Bronchial epithelial cell (primary cell): ENCODE measurements at regions not wholly inside any gene's neighbourhood (a gene's known extent, or its start where the extent isn't known, plus 50 kb on each side); places are given as distances from the start of the nearest gene placed in this dataset.
"Not testable (repeated sequence)": the region's sequence is repeated elsewhere in the genome, so short reads cannot be mapped to it uniquely, and the experiment has no call there.

Experiments used
- DNase-seq: peaks from one replicate; pipeline ENCODE4 v3.0.0-alpha.2; 2010; ENCODE audit warnings: low read depth
- FAIRE-seq: peaks from 2 replicates; lab custom pipeline; 2011; peaks lifted over from hg19 to GRCh38; lab: Jason Lieb, UNC
- H3K27me3 ChIP-seq: 2 replicates; pipeline ENCODE4 v1.5.1; 2011; ENCODE audit warnings: low read length; ENCODE audit not compliant: control insufficient read depth, insufficient read depth
- H3K36me3 ChIP-seq: 2 replicates; pipeline ENCODE4 v1.5.1; 2011; ENCODE audit warnings: low read length; ENCODE audit not compliant: control insufficient read depth, insufficient read depth
- H3K4me3 ChIP-seq: 2 replicates; pipeline ENCODE4 v1.5.1; 2011; ENCODE audit warnings: mild to moderate bottlenecking, low read depth, low read length, control low read depth
- CTCF ChIP-seq: IDR thresholded peaks from 2 replicates; pipeline ENCODE4 v1.5.1; 2011; ENCODE audit warnings: mild to moderate bottlenecking, moderate library complexity, low read length, control low read depth, inconsistent platforms; ENCODE audit not compliant: insufficient read depth, severe bottlenecking

- FAIRE-seq (no peak), DNase-seq (peak; percentile 8)
Measured at GRCh38 chr2:194686569-194686968, 970.5 kb upstream of the SLC39A10 start.

GRCh38 chr2:194674043-194674442, 983.0 kb upstream of the SLC39A10 start:
- Histone ChIP-seq H3K27me3 (no peaks in the 10 kb centered on the region), H3K36me3 (no peaks in the 10 kb centered on the region), H3K4me3 (no peak overlapping the region)
- TF ChIP-seq CTCF = no peak
- DNase-seq = no peak
- no peak for FAIRE-seq

More at GRCh38 chr2:194686569-194686968, 970.5 kb upstream of the SLC39A10 start:
- Histone ChIP-seq H3K36me3 (no peaks in the 10 kb centered on the region), H3K27me3 (no peaks in the 10 kb centered on the region), H3K4me3 (no peak overlapping the region)
- TF ChIP-seq CTCF = no peak

DNA sequence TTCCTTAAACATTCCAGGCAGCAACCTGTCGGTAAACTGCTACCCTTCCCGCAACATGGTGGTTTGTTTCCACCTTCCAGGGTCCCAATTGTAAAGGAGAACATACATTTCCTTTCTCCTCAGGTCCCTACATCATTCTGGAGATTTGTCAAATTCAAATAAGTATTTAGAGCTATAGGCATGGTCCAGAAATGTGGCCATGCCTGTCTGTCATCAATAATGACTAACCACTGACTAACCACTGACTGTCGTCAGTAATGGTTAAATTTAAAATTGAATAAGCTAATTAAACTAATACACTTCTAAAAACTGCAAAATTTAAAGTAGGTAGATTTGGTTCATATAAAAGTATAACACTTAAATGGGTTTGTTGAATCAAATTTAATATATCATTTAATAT, 984.0 kb upstream of the SLC39A10 start:
- no peaks in the 10 kb centered on the region for H3K36me3 ChIP-seq
- no peaks in the 10 kb centered on the region for H3K27me3 ChIP-seq
- TF ChIP-seq CTCF = no peak
- DNase-seq = peak; percentile 33
- H3K4me3 ChIP-seq = no peak overlapping the region
- FAIRE-seq = no peak

- FAIRE-seq = no peak
- no peak overlapping the region for H3K4me3 ChIP-seq
- H3K27me3 ChIP-seq = no peaks in the 10 kb centered on the region
- DNase-seq = no peak
- no peak for TF ChIP-seq CTCF
- H3K36me3 ChIP-seq = no peaks in the 10 kb centered on the region
Measured at GRCh38 chr2:194661431-194661830, 995.6 kb upstream of the SLC39A10 start.

DNA sequence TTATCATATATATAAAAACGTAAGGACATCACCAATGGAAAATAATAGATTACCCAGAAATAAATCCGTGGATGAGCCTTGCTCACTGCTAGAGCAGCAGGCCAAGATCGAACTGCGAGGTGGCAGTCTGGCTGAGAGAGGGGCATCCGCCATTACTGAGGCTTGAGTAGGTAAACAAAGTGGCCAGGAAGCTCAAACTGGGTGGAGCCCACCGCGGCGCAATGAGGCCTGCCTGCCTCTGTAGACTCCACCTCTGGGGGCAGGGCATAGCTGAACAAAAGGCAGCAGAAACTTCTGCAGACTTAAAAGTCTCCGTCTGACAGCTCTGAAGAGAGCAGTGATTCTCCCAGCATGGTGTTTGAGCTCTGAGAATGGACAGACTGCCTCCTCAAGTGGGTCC, 1018.0 kb upstream of the SLC39A10 start:
- FAIRE-seq, H3K36me3 ChIP-seq, H3K27me3 ChIP-seq, H3K4me3 ChIP-seq, DNase-seq: not testable (repeated sequence)

DNA sequence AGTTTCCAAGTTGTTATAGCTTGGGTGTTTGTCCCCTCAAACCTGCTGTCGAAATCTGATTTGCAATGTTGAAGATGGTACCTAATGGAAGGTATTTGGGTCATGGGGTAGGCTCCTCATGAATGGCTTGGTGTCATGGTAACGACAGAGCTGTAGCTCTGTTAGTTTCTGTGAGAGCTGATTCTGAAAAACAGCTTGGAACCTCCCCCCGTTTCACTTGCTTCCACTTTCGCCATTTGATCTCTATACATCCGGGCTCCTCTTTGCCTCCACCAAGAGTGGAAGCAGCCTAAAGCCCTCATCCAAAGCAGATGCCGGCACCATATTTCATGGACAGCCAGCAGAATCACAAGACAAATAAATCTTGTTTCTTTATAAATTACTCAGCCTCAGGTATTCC, 1035.1 kb upstream of the SLC39A10 start:
- DNase-seq = no peak
- H3K36me3 ChIP-seq = no peaks in the 10 kb centered on the region
- H3K4me3 ChIP-seq = no peak overlapping the region
- no peak for FAIRE-seq
- no peak for TF ChIP-seq CTCF
- H3K27me3 ChIP-seq = no peaks in the 10 kb centered on the region
